HG03135 (cell line): ENCODE measurements at regions not wholly inside any gene's neighbourhood (a gene's known extent, or its start where the extent isn't known, plus 50 kb on each side); places are given as distances from the start of the nearest gene placed in this dataset.
A peak's percentile ranks its signal among the peaks of the same experiment; 100 is the strongest.
"Not testable (repeated sequence)": the region's sequence is repeated elsewhere in the genome, so short reads cannot be mapped to it uniquely, and the experiment has no call there.

ENCODE experiments used
- ATAC-seq: cut with Tn5 transposase; IDR thresholded peaks from one replicate; pipeline ENCODE4 v1.9.1; 2021; ENCODE audit warnings: mild to moderate bottlenecking, moderate library complexity; ENCODE audit not compliant: unreplicated experiment

- ATAC-seq, result not testable (repeated sequence)
Observed at GRCh38 chr4:183044924-183045640, 54.0 kb upstream of the WWC2 start.

GRCh38 chr4:183038436-183038835, 60.6 kb upstream of the WWC2 start:
- ATAC-seq, result no peak

- no peak for ATAC-seq
Observed at GRCh38 chr4:183035726-183036415, 63.2 kb upstream of the WWC2 start.

- no peak for ATAC-seq
Observed at GRCh38 chr4:183035256-183035655, 63.8 kb upstream of the WWC2 start.

GRCh38 chr4:183030823-183031222, 68.2 kb upstream of the WWC2 start:
- no peak for ATAC-seq

GRCh38 chr4:183030309-183030708, 68.7 kb upstream of the WWC2 start:
- no peak for ATAC-seq

- no peak for ATAC-seq
Observed at GRCh38 chr4:183029365-183029764, 69.7 kb upstream of the WWC2 start.

- no peak for ATAC-seq
Observed at GRCh38 chr4:183026701-183027100, 72.4 kb upstream of the WWC2 start.

GRCh38 chr4:183022617-183023016, 76.4 kb upstream of the WWC2 start:
- ATAC-seq, result no peak

GRCh38 chr4:183017962-183018361, 81.1 kb upstream of the WWC2 start:
- no peak for ATAC-seq

- no peak for ATAC-seq
Observed at GRCh38 chr4:183014361-183015084, 84.5 kb upstream of the WWC2 start.

GRCh38 chr4:183013730-183014002, 85.4 kb upstream of the WWC2 start:
- no peak for ATAC-seq

- no peak for ATAC-seq
Observed at GRCh38 chr4:183012879-183013729, 86.0 kb upstream of the WWC2 start.

GRCh38 chr4:183011213-183011907, 87.7 kb upstream of the WWC2 start:
- no peak for ATAC-seq

GRCh38 chr4:183008492-183008891, 90.6 kb upstream of the WWC2 start:
- no peak for ATAC-seq

- not testable (repeated sequence) for ATAC-seq
Observed at GRCh38 chr4:183004370-183004769, 87.2 kb upstream of the DCTD start.

GRCh38 chr4:182994171-182994570, 77.0 kb upstream of the DCTD start:
- ATAC-seq, result no peak

GRCh38 chr4:182978152-182978827, 61.1 kb upstream of the DCTD start:
- ATAC-seq, result peak; percentile 62

- ATAC-seq, result no peak
Observed at GRCh38 chr4:182975806-182976205, 58.6 kb upstream of the DCTD start.

- ATAC-seq, result no peak
Observed at GRCh38 chr4:182973941-182974340, 56.8 kb upstream of the DCTD start.
